ENCODE measurements at regions not wholly inside any gene's neighbourhood (a gene's known extent, or its start where the extent isn't known, plus 50 kb on each side); places are given as distances from the start of the nearest gene placed in this dataset.
A peak's percentile ranks its signal among the peaks of the same experiment; 100 is the strongest.

DNA sequence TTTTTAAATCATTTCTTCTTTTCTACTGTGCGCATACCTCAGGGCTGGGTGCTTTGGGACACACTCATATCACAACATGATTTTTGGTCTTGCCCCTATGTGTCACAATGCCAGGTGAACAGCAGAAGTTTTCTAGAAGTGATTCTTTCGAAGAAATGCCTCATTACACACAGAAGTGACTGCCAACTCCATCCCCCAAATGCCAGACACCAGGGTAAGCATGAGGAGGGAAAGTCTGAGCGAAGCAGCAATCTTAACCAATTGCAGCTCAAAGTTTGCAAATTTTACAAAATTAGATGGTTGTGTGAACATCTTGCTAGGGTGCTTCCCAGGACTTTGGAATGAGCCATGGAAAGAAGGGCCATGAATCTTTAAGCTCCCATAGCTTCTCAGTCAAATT lies 87.3 kb upstream of the PLEKHA5 start:
- H3K9ac ChIP-seq (ENCODE audit: low read length in 2 of 2), result no peak overlapping the region
- no peaks in the 10 kb centered on the region for H3K9me3 ChIP-seq (ENCODE audit: control insufficient read depth in 2 of 2, low read length in 2 of 2)

DNA sequence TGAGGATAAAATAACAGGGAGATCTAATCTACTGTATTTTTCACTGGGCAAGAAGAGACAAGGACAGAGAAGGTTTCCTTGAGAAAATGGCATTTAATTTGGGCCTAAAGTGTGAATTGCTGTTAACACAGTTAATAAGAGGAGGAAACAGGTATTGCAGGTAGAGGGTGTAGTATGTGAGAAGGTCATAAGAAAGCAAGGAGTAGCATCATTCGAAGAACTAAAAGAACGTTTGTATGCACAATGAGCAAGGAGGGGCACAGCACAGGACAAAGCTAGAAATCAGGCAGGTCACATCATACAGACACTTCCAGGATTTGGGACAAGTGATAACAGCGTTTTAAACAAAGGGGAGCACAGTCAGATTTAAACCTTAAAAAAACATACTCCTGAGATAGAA lies 85.1 kb upstream of the PLEKHA5 start:
- H3K36me3 ChIP-seq (ENCODE audit: control insufficient read depth in 2 of 2, insufficient read depth in 2 of 2, low read length in 2 of 2), result no peaks in the 10 kb centered on the region
- H3K9me3 ChIP-seq (ENCODE audit: control insufficient read depth in 2 of 2, low read length in 2 of 2), result no peaks in the 10 kb centered on the region
- H3K27me3 ChIP-seq (ENCODE audit: control insufficient read depth in 1 of 2, insufficient read depth in 2 of 2, low read length in 2 of 2), result no peaks in the 10 kb centered on the region
- no peaks in the 10 kb centered on the region for H3K4me1 ChIP-seq (ENCODE audit: control insufficient read depth, insufficient read depth, low read length)
- no peak overlapping the region for H3K9ac ChIP-seq (ENCODE audit: low read length in 2 of 2)
- no peak overlapping the region for H3K27ac ChIP-seq (ENCODE audit: low read length)
- no peak overlapping the region for H3K4me3 ChIP-seq (ENCODE audit: low read length in 2 of 2)

More for the DNA sequence above, 87.3 kb upstream of the PLEKHA5 start:
- Histone ChIP-seq H3K4me1 (ENCODE audit: control insufficient read depth, insufficient read depth, low read length) (peaks cover 11% of the 10 kb centered on the region), H3K27me3 (ENCODE audit: control insufficient read depth in 1 of 2, insufficient read depth in 2 of 2, low read length in 2 of 2) (no peaks in the 10 kb centered on the region), H3K36me3 (ENCODE audit: control insufficient read depth in 2 of 2, insufficient read depth in 2 of 2, low read length in 2 of 2) (no peaks in the 10 kb centered on the region), H3K4me3 (ENCODE audit: low read length in 2 of 2) (no peak overlapping the region), H3K27ac (ENCODE audit: low read length) (no peak overlapping the region)

DNA sequence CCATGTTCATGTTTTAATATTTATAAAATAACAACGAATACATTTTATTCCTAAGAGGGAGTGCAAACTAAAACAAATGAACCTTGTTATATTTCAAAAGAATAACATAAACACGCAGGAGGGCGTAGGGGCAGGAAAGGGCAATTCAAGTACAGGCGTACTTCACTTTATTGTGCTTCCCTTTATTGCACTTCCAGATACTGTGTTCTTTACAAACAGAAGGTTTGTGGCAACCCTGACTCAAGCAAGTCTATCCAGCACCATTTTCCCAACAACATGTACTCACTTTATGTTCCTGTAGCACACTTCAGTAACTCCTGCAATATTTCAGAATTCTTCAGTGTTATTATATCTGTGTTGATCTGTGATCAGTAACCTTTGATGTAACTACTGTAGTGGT lies 84.6 kb upstream of the PLEKHA5 start:
- Histone ChIP-seq H3K27ac (ENCODE audit: low read length) (peak overlapping the region; percentile 0), H3K36me3 (ENCODE audit: control insufficient read depth in 2 of 2, insufficient read depth in 2 of 2, low read length in 2 of 2) (no peaks in the 10 kb centered on the region), H3K4me1 (ENCODE audit: control insufficient read depth, insufficient read depth, low read length) (no peaks in the 10 kb centered on the region)

DNA sequence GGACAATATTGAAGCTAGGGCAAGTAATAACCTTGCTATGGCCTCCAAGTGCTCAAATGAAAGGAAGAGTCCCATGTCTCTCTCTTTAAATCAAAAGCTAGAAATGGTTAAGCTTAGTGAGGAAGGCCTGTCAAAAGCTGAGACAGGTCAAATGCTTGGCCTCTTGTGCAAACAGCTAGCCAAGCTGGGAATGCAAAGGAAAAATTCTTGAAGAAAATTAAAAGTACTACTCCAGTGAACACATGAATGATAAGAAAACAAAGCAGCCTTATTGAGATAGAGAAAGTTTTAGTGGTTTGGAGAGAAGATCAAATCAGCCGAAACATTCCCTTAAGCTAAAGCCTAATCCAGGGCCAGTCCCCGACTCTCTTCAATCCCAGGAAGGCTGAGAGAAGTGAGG lies 84.1 kb upstream of the PLEKHA5 start:
- H3K9me3 ChIP-seq (ENCODE audit: control insufficient read depth in 2 of 2, low read length in 2 of 2), result no peaks in the 10 kb centered on the region
- H3K4me1 ChIP-seq (ENCODE audit: control insufficient read depth, insufficient read depth, low read length), result no peaks in the 10 kb centered on the region
- H3K9ac ChIP-seq (ENCODE audit: low read length in 2 of 2), result no peak overlapping the region
- H3K36me3 ChIP-seq (ENCODE audit: control insufficient read depth in 2 of 2, insufficient read depth in 2 of 2, low read length in 2 of 2), result no peaks in the 10 kb centered on the region
- no peaks in the 10 kb centered on the region for H3K27me3 ChIP-seq (ENCODE audit: control insufficient read depth in 1 of 2, insufficient read depth in 2 of 2, low read length in 2 of 2)
- peak overlapping the region; percentile 0 for H3K27ac ChIP-seq (ENCODE audit: low read length)
- H3K4me3 ChIP-seq (ENCODE audit: low read length in 2 of 2), result no peak overlapping the region

More for the DNA sequence above, 84.6 kb upstream of the PLEKHA5 start:
- H3K9ac ChIP-seq (ENCODE audit: low read length in 2 of 2), result no peak overlapping the region
- H3K9me3 ChIP-seq (ENCODE audit: control insufficient read depth in 2 of 2, low read length in 2 of 2), result no peaks in the 10 kb centered on the region
- no peak overlapping the region for H3K4me3 ChIP-seq (ENCODE audit: low read length in 2 of 2)
- no peaks in the 10 kb centered on the region for H3K27me3 ChIP-seq (ENCODE audit: control insufficient read depth in 1 of 2, insufficient read depth in 2 of 2, low read length in 2 of 2)

DNA sequence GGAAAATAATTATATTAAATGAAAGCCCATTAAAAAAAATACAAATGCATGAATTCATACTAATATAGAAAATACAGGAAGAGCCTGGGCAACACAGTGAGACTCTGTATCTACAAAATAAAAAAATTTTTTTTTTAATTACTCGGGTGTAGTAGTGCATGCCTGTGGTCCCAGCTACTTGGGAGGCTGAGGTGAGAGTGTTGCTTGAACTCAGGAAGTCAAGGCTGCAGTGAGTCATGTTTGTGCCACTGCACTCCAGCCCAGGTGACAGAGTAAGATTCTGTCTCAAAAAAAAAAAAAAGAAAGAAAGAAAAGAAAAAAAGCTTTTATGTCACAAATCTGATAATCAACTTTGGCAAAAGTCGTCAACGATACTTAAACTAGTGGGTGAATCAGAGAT lies 80.6 kb upstream of the PLEKHA5 start:
- Histone ChIP-seq H3K27ac (ENCODE audit: low read length) (no peak overlapping the region), H3K4me1 (ENCODE audit: control insufficient read depth, insufficient read depth, low read length) (no peaks in the 10 kb centered on the region), H3K36me3 (ENCODE audit: control insufficient read depth in 2 of 2, insufficient read depth in 2 of 2, low read length in 2 of 2) (no peaks in the 10 kb centered on the region), H3K27me3 (ENCODE audit: control insufficient read depth in 1 of 2, insufficient read depth in 2 of 2, low read length in 2 of 2) (no peaks in the 10 kb centered on the region), H3K4me3 (ENCODE audit: low read length in 2 of 2) (no peak overlapping the region), H3K9ac (ENCODE audit: low read length in 2 of 2) (no peak overlapping the region), H3K9me3 (ENCODE audit: control insufficient read depth in 2 of 2, low read length in 2 of 2) (no peaks in the 10 kb centered on the region)

DNA sequence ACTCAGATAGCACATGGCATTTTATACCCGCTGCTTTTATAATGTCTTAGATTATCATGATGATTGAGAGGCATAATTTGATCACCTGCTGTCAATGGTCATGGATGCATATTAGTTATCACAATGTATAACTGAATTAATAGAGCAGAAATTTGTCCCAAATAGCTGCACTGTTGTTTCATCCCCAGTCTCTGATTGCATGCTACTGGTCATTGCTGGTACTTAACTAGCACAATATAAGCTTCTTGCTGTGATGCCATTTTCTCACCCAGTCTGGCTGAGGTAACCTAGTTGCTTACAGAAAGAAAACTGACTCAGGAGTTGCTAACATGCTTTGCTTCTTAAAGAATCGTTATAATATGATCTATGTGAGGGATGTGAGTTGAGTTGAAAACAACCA lies 76.8 kb upstream of the PLEKHA5 start:
- Histone ChIP-seq H3K27ac (ENCODE audit: low read length) (no peak overlapping the region), H3K36me3 (ENCODE audit: control insufficient read depth in 2 of 2, insufficient read depth in 2 of 2, low read length in 2 of 2) (no peaks in the 10 kb centered on the region), H3K27me3 (ENCODE audit: control insufficient read depth in 1 of 2, insufficient read depth in 2 of 2, low read length in 2 of 2) (no peaks in the 10 kb centered on the region), H3K4me3 (ENCODE audit: low read length in 2 of 2) (no peak overlapping the region), H3K9me3 (ENCODE audit: control insufficient read depth in 2 of 2, low read length in 2 of 2) (no peaks in the 10 kb centered on the region), H3K4me1 (ENCODE audit: control insufficient read depth, insufficient read depth, low read length) (no peaks in the 10 kb centered on the region), H3K9ac (ENCODE audit: low read length in 2 of 2) (no peak overlapping the region)

DNA sequence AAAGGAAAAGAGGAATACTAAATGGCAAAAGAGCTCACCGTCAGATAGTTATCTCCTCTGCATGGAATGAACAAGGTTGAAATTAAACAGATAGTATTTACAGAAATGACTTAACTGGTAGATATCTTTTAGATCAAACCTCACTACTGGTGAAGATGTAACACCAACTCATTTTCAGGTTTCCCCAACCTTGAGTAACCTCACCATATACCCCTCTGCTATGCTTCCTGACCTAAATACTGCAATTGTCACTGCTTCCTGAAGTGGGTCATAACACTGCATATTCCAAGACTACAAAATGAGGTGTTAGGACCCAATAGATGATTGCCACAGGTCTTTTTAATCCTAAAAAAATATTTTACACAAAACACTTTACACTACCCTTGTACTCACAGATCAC lies 76.3 kb upstream of the PLEKHA5 start:
- no peak overlapping the region for H3K4me3 ChIP-seq (ENCODE audit: low read length in 2 of 2)
- H3K9me3 ChIP-seq (ENCODE audit: control insufficient read depth in 2 of 2, low read length in 2 of 2), result no peaks in the 10 kb centered on the region
- no peak overlapping the region for H3K27ac ChIP-seq (ENCODE audit: low read length)
- H3K36me3 ChIP-seq (ENCODE audit: control insufficient read depth in 2 of 2, insufficient read depth in 2 of 2, low read length in 2 of 2), result no peaks in the 10 kb centered on the region
- H3K9ac ChIP-seq (ENCODE audit: low read length in 2 of 2), result no peak overlapping the region
- no peaks in the 10 kb centered on the region for H3K27me3 ChIP-seq (ENCODE audit: control insufficient read depth in 1 of 2, insufficient read depth in 2 of 2, low read length in 2 of 2)
- no peaks in the 10 kb centered on the region for H3K4me1 ChIP-seq (ENCODE audit: control insufficient read depth, insufficient read depth, low read length)

DNA sequence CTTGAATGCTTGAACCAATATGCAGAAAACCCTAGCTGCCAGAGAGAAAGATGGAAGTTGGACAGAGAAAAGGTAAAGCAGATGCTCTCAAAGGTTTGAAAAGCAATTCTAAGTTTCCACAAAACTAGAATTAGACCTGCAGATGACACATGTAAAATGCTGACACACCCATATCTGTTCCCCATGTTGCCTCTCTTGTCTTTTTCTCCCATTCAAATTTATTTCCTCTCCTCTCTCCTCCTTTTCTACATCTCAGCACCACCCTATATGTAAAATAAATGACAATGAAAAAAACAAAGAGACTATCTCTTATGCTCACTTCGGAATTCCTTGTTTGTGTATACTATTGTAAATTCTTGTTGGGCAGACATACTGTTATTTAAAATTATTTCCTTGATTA lies 75.5 kb upstream of the PLEKHA5 start:
- Histone ChIP-seq H3K9ac (ENCODE audit: low read length in 2 of 2) (no peak overlapping the region), H3K4me1 (ENCODE audit: control insufficient read depth, insufficient read depth, low read length) (no peaks in the 10 kb centered on the region), H3K27me3 (ENCODE audit: control insufficient read depth in 1 of 2, insufficient read depth in 2 of 2, low read length in 2 of 2) (no peaks in the 10 kb centered on the region), H3K4me3 (ENCODE audit: low read length in 2 of 2) (no peak overlapping the region), H3K9me3 (ENCODE audit: control insufficient read depth in 2 of 2, low read length in 2 of 2) (no peaks in the 10 kb centered on the region), H3K27ac (ENCODE audit: low read length) (no peak overlapping the region), H3K36me3 (ENCODE audit: control insufficient read depth in 2 of 2, insufficient read depth in 2 of 2, low read length in 2 of 2) (no peaks in the 10 kb centered on the region)

DNA sequence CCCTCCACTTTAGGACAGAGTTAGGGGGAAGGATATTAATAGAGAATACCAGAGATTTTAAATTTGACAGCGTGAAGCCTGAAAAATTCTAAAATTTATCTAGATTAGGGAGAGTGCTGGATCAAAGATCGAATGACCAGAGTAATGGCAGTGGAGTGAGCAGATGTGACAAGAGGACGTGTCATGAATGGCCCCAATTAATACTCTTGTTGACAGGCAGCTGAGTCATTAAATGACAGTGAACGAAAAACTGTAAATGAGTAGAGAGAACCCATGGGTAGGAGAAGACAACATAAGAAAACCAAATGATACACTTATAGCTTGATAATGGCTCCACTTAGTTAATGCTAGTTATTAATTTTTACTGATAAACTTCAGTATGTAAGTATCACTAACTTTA lies 73.9 kb upstream of the PLEKHA5 start:
- no peak overlapping the region for H3K4me3 ChIP-seq (ENCODE audit: low read length in 2 of 2)
- H3K27ac ChIP-seq (ENCODE audit: low read length), result no peak overlapping the region
- H3K36me3 ChIP-seq (ENCODE audit: control insufficient read depth in 2 of 2, insufficient read depth in 2 of 2, low read length in 2 of 2), result no peaks in the 10 kb centered on the region
- H3K9ac ChIP-seq (ENCODE audit: low read length in 2 of 2), result no peak overlapping the region
- no peaks in the 10 kb centered on the region for H3K9me3 ChIP-seq (ENCODE audit: control insufficient read depth in 2 of 2, low read length in 2 of 2)
- no peaks in the 10 kb centered on the region for H3K4me1 ChIP-seq (ENCODE audit: control insufficient read depth, insufficient read depth, low read length)
- H3K27me3 ChIP-seq (ENCODE audit: control insufficient read depth in 1 of 2, insufficient read depth in 2 of 2, low read length in 2 of 2), result no peaks in the 10 kb centered on the region

DNA sequence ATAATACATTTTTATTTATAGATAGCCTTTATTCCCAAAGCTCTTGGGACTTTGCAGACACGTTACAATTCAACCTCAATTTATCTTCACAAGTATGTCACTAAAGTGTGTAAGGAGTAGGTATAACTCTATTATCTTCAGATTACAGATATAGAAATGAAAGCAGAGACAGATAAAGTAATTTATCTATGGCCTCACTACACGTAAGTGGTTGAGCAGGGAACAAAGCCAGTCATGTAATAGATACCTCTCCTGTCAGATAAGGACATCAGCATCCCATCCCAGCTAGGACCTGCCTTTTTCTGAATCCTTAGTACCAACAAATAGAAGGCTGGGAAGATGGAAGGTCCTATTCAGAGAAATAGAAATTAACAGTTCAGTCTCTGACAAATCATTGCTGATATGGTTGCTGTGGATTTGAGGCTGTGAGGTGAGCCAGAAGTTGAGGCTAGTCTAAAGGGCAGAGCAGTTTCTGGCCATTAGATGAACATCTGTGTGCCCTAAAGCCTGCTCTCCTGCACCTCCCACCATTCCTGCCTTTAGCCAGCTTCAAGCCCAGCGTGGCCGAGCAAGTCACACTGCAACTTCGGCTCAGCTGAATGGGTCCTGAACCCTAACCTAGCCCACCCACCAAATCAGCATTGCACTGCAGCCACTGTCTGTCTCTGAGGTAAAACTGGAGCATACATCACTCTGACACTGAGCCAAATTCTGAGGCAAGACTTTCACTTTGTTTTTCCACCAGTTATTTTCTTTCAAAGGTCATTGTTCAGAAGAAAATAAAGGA lies 71.1 kb upstream of the PLEKHA5 start:
- Histone ChIP-seq H3K4me3 (ENCODE audit: low read length in 2 of 2) (peak overlapping the region; percentile 41 to 64), H3K4me1 (ENCODE audit: control insufficient read depth, insufficient read depth, low read length) (no peaks in the 10 kb centered on the region)

DNA sequence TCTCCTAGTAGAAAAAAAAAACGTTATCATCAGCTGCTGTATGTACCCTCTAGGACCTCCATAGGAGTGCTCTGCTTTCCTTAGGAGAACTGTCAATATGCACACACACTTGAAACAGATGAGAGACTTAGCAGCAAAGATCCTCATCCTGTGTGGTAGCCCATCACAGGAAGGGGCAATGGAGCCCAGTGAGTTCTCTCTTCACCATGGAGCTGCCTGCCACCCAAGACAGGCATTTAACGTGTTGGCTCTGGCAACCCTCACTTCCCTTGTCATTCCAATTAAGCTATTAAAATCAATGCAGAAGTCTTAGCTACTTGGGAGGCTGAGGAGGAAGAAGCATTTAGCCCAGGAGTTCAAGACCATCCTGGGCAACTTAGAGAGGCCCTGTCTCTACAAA lies 64.8 kb upstream of the PLEKHA5 start:
- Histone ChIP-seq H3K4me1 (ENCODE audit: control insufficient read depth, insufficient read depth, low read length) (no peaks in the 10 kb centered on the region), H3K27ac (ENCODE audit: low read length) (no peak overlapping the region), H3K4me3 (ENCODE audit: low read length in 2 of 2) (no peak overlapping the region), H3K36me3 (ENCODE audit: control insufficient read depth in 2 of 2, insufficient read depth in 2 of 2, low read length in 2 of 2) (no peaks in the 10 kb centered on the region), H3K9ac (ENCODE audit: low read length in 2 of 2) (no peak overlapping the region), H3K9me3 (ENCODE audit: control insufficient read depth in 2 of 2, low read length in 2 of 2) (no peaks in the 10 kb centered on the region), H3K27me3 (ENCODE audit: control insufficient read depth in 1 of 2, insufficient read depth in 2 of 2, low read length in 2 of 2) (no peaks in the 10 kb centered on the region)

More for the DNA sequence above, 71.1 kb upstream of the PLEKHA5 start:
- no peaks in the 10 kb centered on the region for H3K9me3 ChIP-seq (ENCODE audit: control insufficient read depth in 2 of 2, low read length in 2 of 2)
- H3K36me3 ChIP-seq (ENCODE audit: control insufficient read depth in 2 of 2, insufficient read depth in 2 of 2, low read length in 2 of 2), result no peaks in the 10 kb centered on the region
- no peaks in the 10 kb centered on the region for H3K27me3 ChIP-seq (ENCODE audit: control insufficient read depth in 1 of 2, insufficient read depth in 2 of 2, low read length in 2 of 2)
- H3K9ac ChIP-seq (ENCODE audit: low read length in 2 of 2), result no peak overlapping the region
- no peak overlapping the region for H3K27ac ChIP-seq (ENCODE audit: low read length)
